ENCODE measurements at regions not wholly inside any gene's neighbourhood (a gene's known extent, or its start where the extent isn't known, plus 50 kb on each side); places are given as distances from the start of the nearest gene placed in this dataset.

GRCh38 chr1:220375715-220376114 is 103.5 kb upstream of the RAB3GAP2 start:
- no peaks in the 10 kb centered on the region for H3K36me3 ChIP-seq
- TF ChIP-seq CTCF (IDR thresholded peaks at IDR 0.05) = no peak
- H3K27ac ChIP-seq = no peak overlapping the region
- DNase-seq (ENCODE audit: low spot score in 2 of 2) = no peak
- H3K4me1 ChIP-seq = no peaks in the 10 kb centered on the region
- no peak overlapping the region for H3K4me3 ChIP-seq
- H3K27me3 ChIP-seq = no peaks in the 10 kb centered on the region
- intact Hi-C loops (cut with DNase I) = no loop called here
- no peaks in the 10 kb centered on the region for H3K9me3 ChIP-seq

- Histone ChIP-seq H3K4me3 (no peak overlapping the region), H3K4me1 (no peaks in the 10 kb centered on the region), H3K36me3 (no peaks in the 10 kb centered on the region), H3K27me3 (no peaks in the 10 kb centered on the region), H3K27ac (no peak overlapping the region), H3K9me3 (no peaks in the 10 kb centered on the region)
- DNase-seq (ENCODE audit: low spot score in 2 of 2) = no peak
- intact Hi-C loops (cut with DNase I) = no loop called here
- no peak for TF ChIP-seq CTCF (IDR thresholded peaks at IDR 0.05)
Observed at GRCh38 chr1:220374449-220374848, 102.2 kb upstream of the RAB3GAP2 start.

- no peaks in the 10 kb centered on the region for H3K4me1 ChIP-seq
- no peak for DNase-seq (ENCODE audit: low spot score in 2 of 2)
- no peaks in the 10 kb centered on the region for H3K36me3 ChIP-seq
- H3K27ac ChIP-seq = no peak overlapping the region
- TF ChIP-seq CTCF (IDR thresholded peaks at IDR 0.05) = no peak
- H3K27me3 ChIP-seq = no peaks in the 10 kb centered on the region
- no peak overlapping the region for H3K4me3 ChIP-seq
- intact Hi-C loops (cut with DNase I) = no loop called here
- H3K9me3 ChIP-seq = no peaks in the 10 kb centered on the region
Observed at GRCh38 chr1:220372451-220372850, 100.2 kb upstream of the RAB3GAP2 start.

- no peak for TF ChIP-seq CTCF (IDR thresholded peaks at IDR 0.05)
- Histone ChIP-seq H3K4me1 (no peaks in the 10 kb centered on the region), H3K36me3 (no peaks in the 10 kb centered on the region), H3K9me3 (no peaks in the 10 kb centered on the region), H3K4me3 (no peak overlapping the region), H3K27ac (no peak overlapping the region), H3K27me3 (no peaks in the 10 kb centered on the region)
- no peak for DNase-seq (ENCODE audit: low spot score in 2 of 2)
- intact Hi-C loops (cut with DNase I) = no loop called here
Observed at GRCh38 chr1:220371324-220371723, 99.1 kb upstream of the RAB3GAP2 start.

- DNase-seq (ENCODE audit: low spot score in 2 of 2) = no peak
- H3K36me3 ChIP-seq = no peaks in the 10 kb centered on the region
- no peaks in the 10 kb centered on the region for H3K4me1 ChIP-seq
- intact Hi-C loops (cut with DNase I) = no loop called here
- no peaks in the 10 kb centered on the region for H3K27me3 ChIP-seq
- no peak for TF ChIP-seq CTCF (IDR thresholded peaks at IDR 0.05)
- H3K9me3 ChIP-seq = no peaks in the 10 kb centered on the region
- H3K27ac ChIP-seq = no peak overlapping the region
- H3K4me3 ChIP-seq = no peak overlapping the region
Observed at GRCh38 chr1:220370041-220370700, 97.9 kb upstream of the RAB3GAP2 start.

GRCh38 chr1:220369511-220369910 is 97.3 kb upstream of the RAB3GAP2 start:
- Histone ChIP-seq H3K36me3 (no peaks in the 10 kb centered on the region), H3K4me1 (no peaks in the 10 kb centered on the region), H3K27me3 (no peaks in the 10 kb centered on the region), H3K4me3 (no peak overlapping the region), H3K9me3 (no peaks in the 10 kb centered on the region), H3K27ac (no peak overlapping the region)
- no peak for DNase-seq (ENCODE audit: low spot score in 2 of 2)
- no peak for TF ChIP-seq CTCF (IDR thresholded peaks at IDR 0.05)
- intact Hi-C loops (cut with DNase I) = no loop called here
